Ishikawa (cell line): ENCODE measurements at regions not wholly inside any gene's neighbourhood (a gene's known extent, or its start where the extent isn't known, plus 50 kb on each side); places are given as distances from the start of the nearest gene placed in this dataset.

Source experiments
- CEBPB ChIP-seq: IDR thresholded peaks from 2 replicates; pipeline ENCODE4 v1.6.1; 2012
- CREB1 ChIP-seq: IDR thresholded peaks from 2 replicates; pipeline ENCODE4 v1.6.1; 2012; ENCODE audit warnings: low read depth
- EGR1 ChIP-seq: IDR thresholded peaks from 2 replicates; pipeline ENCODE4 v1.6.1; 2012
- EP300 ChIP-seq: IDR thresholded peaks from 2 replicates; pipeline ENCODE4 v1.6.1; 2012; ENCODE audit warnings: borderline replicate concordance
- MAX ChIP-seq: IDR thresholded peaks from 2 replicates; pipeline ENCODE4 v1.6.1; 2012
- RAD21 ChIP-seq: IDR thresholded peaks from 2 replicates; pipeline ENCODE4 v1.6.1; 2012; ENCODE audit warnings: low read depth
- REST ChIP-seq: IDR thresholded peaks from 2 replicates; pipeline ENCODE4 v1.6.1; 2012; ENCODE audit warnings: low read depth, mild to moderate bottlenecking
- USF1 ChIP-seq: IDR thresholded peaks from 2 replicates; pipeline ENCODE4 v1.6.1; 2012
- YY1 ChIP-seq: IDR thresholded peaks from 2 replicates; pipeline ENCODE4 v1.6.1; 2012; ENCODE audit warnings: low read depth

GRCh38 chr3:26081806-26082205 lies 291.9 kb downstream of the OXSM start:
- TF ChIP-seq RAD21 (no peak), MAX (no peak), YY1 (no peak), EGR1 (no peak), EP300 (no peak), REST (no peak), CREB1 (no peak), CEBPB (no peak), USF1 (no peak)
